ENCODE measurements at regions not wholly inside any gene's neighbourhood (a gene's known extent, or its start where the extent isn't known, plus 50 kb on each side); places are given as distances from the start of the nearest gene placed in this dataset.

DNA sequence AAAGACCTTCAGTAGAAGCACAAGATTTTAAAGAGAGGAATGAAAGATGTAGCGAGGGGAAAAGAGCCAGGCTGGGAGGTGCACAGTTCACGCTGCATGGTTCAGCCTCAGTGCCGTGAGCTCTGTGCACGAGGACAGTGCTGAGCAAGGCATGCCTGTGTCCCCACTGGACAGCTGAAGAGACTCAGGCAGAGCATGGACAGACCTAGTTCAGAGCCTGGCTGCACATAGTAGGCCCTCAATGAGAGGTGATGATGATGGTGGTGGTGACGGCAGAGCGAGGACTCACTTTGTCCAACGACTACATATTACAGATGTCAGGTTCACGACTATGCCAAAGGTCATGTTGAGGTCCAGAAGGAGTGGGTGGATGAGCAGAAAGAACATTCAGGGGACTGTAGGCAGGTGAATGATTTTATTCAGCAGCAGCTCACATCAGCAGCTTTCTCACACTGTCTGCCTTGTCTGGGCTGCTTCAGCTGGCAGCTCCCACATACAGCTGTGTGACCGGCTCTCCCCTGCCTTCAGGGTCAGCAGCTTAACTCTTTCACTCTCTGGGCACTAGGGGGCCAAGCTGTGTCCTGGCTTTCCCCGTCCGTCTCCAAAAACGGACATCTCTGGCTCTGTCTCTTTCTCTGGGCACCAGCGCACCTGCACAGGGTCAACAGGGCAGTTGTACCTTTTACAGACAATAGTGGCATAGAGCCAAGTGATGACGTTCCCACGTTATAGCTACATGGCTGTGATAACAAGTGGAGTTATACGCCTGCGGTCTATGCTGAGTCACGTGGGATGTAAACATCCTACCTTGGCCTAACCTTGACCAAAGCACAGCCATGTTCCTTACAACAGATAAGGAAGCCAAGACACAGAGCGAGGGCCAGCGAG, 83.4 kb upstream of the KCNK12 start:
- no peak for TF ChIP-seq GATA2 (IDR thresholded peaks at IDR 0.05; ENCODE audit: low read depth, low read length)
- TF ChIP-seq GATA3 (IDR thresholded peaks at IDR 0.05; ENCODE audit: low read depth, low read length): no peak

Data from SH-SY5Y (cell line).